ENCODE measurements at regions not wholly inside any gene's neighbourhood (a gene's known extent, or its start where the extent isn't known, plus 50 kb on each side); places are given as distances from the start of the nearest gene placed in this dataset.

DNA sequence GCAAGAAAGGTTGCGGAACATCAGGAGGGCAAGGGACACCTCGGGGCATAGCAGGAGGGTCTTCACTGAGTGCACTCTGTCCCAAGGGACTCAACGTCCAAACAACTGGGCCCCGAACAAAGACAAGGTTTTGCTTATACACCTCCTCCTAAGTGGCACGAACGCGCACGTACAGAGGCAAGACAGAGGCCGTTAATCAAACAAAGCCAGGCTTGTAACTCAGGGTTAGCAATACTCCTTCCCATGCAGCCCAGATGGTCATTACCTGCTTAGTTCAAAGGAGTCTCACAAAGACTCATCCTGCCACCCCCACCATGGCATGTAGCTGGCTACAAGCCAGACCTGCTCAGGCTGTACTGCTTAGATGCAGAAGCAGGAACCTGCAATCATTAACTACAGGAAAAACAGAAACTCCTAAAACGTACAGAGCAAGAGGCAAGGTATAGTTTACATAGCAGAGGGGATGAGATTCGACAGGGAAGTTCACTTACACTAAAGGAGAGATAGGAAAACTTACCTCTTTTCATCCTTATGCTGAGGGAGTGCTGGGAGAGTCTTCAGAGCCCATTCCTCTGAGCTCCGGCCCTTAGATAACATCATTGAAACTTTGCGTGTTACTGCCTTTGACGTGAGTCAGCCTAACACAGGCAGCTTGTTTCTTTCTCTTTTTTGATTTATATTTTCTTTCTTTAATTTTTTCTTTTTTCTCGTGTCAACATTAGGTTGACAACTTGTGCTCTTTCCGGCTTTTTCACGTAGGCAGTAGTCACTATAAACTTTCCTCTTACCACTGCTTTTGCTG, 1319.1 kb downstream of the TMEM121 start (continued):
- no peak for TF ChIP-seq RFX1 (IDR thresholded peaks at IDR 0.05)
- TF ChIP-seq SMYD3 (CRISPR knock-in tag; IDR thresholded peaks at IDR 0.05), result no peak
- TF ChIP-seq KDM3A (CRISPR knock-in tag; IDR thresholded peaks at IDR 0.05; ENCODE audit: low read depth), result no peak
- TF ChIP-seq ZNF639 (CRISPR knock-in tag; conservative IDR thresholded peaks at IDR 0.05), result no peak
- TF ChIP-seq PITX1 (CRISPR knock-in tag; IDR thresholded peaks at IDR 0.05), result peak; percentile 31; the same call in 1 of the 2 replicates
- peak; percentile 41; the same call in 1 of the 2 replicates for TF ChIP-seq ZNF652 (CRISPR knock-in tag; IDR thresholded peaks at IDR 0.05; ENCODE audit: borderline replicate concordance, low read depth)
- no peak for TF ChIP-seq ZFY (CRISPR knock-in tag; IDR thresholded peaks at IDR 0.05)
- TF ChIP-seq HNRNPLL (IDR thresholded peaks at IDR 0.05; ENCODE audit: low read depth, low read length, poor library complexity, severe bottlenecking), result no peak
- TF ChIP-seq, protein P1, sequence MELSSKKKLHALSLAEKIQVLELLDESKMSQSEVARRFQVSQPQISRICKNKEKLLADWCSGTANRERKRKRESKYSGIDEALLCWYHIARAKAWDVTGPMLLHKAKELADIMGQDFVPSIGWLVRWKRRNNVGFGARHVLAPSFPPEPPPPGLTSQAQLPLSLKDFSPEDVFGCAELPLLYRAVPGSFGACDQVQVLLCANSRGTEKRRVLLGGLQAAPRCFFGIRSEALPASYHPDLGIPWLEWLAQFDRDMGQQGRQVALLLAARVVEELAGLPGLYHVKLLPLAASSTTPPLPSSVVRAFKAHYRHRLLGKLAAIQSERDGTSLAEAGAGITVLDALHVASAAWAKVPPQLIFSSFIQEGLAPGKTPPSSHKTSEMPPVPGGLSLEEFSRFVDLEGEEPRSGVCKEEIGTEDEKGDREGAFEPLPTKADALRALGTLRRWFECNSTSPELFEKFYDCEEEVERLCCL (CRISPR knock-in tag; IDR thresholded peaks at IDR 0.05; ENCODE audit: borderline replicate concordance), result no peak
- no peak for TF ChIP-seq TBP (CRISPR knock-in tag; IDR thresholded peaks at IDR 0.05)
- no peak for TF ChIP-seq ZNF496 (CRISPR knock-in tag; IDR thresholded peaks at IDR 0.05; ENCODE audit: insufficient replicate concordance)
- TF ChIP-seq ZNF441 (CRISPR knock-in tag; IDR thresholded peaks at IDR 0.05; ENCODE audit: borderline replicate concordance), result peak; percentile 58; the same call in 1 of the 2 replicates
- no peak for TF ChIP-seq ZNF274 (CRISPR knock-in tag; IDR thresholded peaks at IDR 0.05)
- TF ChIP-seq TP53 (CRISPR knock-in tag; conservative IDR thresholded peaks at IDR 0.05), result no peak
- no peak for TF ChIP-seq KLF9 (CRISPR knock-in tag; IDR thresholded peaks at IDR 0.05; ENCODE audit: low read depth)
- TF ChIP-seq ZNF672 (CRISPR knock-in tag; IDR thresholded peaks at IDR 0.05), result no peak
- TF ChIP-seq ZNF616 (CRISPR knock-in tag; IDR thresholded peaks at IDR 0.05; ENCODE audit: low read depth), result no peak
- TF ChIP-seq, protein P2, sequence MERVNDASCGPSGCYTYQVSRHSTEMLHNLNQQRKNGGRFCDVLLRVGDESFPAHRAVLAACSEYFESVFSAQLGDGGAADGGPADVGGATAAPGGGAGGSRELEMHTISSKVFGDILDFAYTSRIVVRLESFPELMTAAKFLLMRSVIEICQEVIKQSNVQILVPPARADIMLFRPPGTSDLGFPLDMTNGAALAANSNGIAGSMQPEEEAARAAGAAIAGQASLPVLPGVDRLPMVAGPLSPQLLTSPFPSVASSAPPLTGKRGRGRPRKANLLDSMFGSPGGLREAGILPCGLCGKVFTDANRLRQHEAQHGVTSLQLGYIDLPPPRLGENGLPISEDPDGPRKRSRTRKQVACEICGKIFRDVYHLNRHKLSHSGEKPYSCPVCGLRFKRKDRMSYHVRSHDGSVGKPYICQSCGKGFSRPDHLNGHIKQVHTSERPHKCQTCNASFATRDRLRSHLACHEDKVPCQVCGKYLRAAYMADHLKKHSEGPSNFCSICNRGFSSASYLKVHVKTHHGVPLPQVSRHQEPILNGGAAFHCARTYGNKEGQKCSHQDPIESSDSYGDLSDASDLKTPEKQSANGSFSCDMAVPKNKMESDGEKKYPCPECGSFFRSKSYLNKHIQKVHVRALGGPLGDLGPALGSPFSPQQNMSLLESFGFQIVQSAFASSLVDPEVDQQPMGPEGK (CRISPR knock-in tag; IDR thresholded peaks at IDR 0.05), result peak; percentile 79; the same call in 1 of the 2 replicates
- no peak for TF ChIP-seq ZBTB4 (CRISPR knock-in tag; IDR thresholded peaks at IDR 0.05; ENCODE audit: borderline replicate concordance)
- TF ChIP-seq AKAP8 (CRISPR knock-in tag; IDR thresholded peaks at IDR 0.05), result no peak
- TF ChIP-seq ZNF660 (CRISPR knock-in tag; IDR thresholded peaks at IDR 0.05; ENCODE audit: borderline replicate concordance, low read depth), result no peak
- TF ChIP-seq ZNF543 (CRISPR knock-in tag; IDR thresholded peaks at IDR 0.05), result no peak
- TF ChIP-seq ZNF235 (CRISPR knock-in tag; IDR thresholded peaks at IDR 0.05; ENCODE audit: borderline replicate concordance), result no peak

Data from HepG2 (cell line).